GM12875 (cell line): ENCODE measurements at regions not wholly inside any gene's neighbourhood (a gene's known extent, or its start where the extent isn't known, plus 50 kb on each side); places are given as distances from the start of the nearest gene placed in this dataset.
"Not testable (repeated sequence)": the region's sequence is repeated elsewhere in the genome, so short reads cannot be mapped to it uniquely, and the experiment has no call there.

Experiments used
- H3K4me3 ChIP-seq: one replicate; pipeline ENCODE4 v1.5.1; 2011; ENCODE audit warnings: low read depth, low read length, control low read depth
- TF ChIP-seq, protein P1 (sequence below): IDR thresholded peaks from 2 replicates; pipeline ENCODE4 v1.5.1; 2011; ENCODE audit warnings: low read depth, mild to moderate bottlenecking, control low read depth, inconsistent platforms, low read length, moderate library complexity, borderline replicate concordance; ENCODE audit not compliant: insufficient read depth

DNA sequence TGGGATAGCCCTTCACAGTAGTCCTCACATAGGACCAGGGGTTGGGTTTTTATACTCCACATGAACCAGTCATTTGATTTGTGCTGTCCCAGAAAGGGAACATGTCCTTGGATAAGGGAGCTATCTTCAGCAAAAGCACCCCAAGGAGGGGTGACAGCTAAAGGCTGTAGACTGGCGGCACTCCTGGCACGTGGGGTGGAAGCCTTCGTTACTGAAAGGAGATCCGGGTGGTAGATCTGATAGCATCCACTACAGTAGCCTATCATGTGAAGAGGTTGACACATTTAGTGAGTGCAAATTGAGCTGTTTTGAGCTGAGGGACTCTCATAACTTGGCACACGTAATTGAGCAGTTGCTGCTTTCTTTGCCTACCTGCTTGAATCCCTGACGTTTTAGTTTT, 588.8 kb upstream of the GOLIM4 start:
- TF ChIP-seq, protein P1, sequence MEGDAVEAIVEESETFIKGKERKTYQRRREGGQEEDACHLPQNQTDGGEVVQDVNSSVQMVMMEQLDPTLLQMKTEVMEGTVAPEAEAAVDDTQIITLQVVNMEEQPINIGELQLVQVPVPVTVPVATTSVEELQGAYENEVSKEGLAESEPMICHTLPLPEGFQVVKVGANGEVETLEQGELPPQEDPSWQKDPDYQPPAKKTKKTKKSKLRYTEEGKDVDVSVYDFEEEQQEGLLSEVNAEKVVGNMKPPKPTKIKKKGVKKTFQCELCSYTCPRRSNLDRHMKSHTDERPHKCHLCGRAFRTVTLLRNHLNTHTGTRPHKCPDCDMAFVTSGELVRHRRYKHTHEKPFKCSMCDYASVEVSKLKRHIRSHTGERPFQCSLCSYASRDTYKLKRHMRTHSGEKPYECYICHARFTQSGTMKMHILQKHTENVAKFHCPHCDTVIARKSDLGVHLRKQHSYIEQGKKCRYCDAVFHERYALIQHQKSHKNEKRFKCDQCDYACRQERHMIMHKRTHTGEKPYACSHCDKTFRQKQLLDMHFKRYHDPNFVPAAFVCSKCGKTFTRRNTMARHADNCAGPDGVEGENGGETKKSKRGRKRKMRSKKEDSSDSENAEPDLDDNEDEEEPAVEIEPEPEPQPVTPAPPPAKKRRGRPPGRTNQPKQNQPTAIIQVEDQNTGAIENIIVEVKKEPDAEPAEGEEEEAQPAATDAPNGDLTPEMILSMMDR: no peak
- H3K4me3 ChIP-seq: no peak overlapping the region

DNA sequence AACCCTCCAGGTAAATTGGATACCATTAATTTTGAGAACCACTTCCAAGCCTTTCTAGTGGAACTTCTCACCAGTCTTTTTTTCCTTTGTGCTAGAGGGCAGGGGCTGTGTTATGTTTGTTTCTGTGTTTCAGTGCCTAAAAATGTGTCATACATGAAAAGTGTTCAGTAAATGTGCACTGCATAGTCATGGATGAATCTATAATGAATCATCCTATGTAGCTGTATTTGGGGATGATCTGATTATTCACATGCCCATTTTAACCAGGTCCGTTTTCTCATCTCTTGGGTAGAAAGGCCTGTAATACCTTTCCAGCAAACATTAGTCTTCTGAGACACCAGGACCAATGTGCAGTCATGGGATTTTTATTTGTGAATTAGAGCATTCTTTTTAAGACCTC, 583.0 kb upstream of the GOLIM4 start:
- TF ChIP-seq, protein P1: no peak
- no peak overlapping the region for H3K4me3 ChIP-seq

- TF ChIP-seq, protein P1: no peak
- no peak overlapping the region for H3K4me3 ChIP-seq
These were observed 575.4 kb upstream of the GOLIM4 start for GRCh38 chr3:168671091-168671490.

DNA sequence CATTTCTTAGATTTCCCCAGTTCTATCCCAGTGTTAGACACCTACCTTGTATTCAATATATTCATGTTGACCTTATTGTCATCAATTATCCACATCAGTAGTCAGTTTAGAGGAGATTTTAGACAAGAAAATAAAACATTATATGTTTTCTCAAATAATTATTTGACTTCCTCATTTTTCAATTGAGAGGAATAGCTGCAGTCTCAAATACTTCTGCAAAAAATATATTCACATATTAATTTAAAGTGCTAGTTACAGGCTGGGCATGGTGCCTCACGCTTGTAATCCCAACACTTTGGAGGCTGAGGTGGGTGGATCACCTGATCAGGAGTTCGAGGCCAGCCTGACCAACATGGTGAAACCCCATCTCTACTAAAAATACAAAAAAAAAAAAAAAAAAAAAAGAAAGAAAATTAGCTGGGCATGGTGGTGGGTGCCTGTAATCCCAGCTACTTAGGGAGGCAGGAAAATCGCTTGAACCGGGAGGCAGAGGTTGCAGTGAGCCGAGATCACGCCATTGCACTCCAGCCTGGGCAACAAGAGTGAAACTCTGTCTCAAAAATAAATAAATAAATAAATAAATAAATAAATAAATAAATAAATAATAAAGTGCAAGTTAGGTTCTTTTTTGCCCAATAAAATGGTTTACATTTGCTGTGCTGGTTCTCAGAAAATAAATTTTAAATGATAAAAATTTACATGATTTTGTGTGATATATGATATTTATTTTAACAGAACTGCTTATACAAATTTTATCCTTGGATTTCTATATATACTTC, 565.3 kb upstream of the GOLIM4 start:
- H3K4me3 ChIP-seq: not testable (repeated sequence)

DNA sequence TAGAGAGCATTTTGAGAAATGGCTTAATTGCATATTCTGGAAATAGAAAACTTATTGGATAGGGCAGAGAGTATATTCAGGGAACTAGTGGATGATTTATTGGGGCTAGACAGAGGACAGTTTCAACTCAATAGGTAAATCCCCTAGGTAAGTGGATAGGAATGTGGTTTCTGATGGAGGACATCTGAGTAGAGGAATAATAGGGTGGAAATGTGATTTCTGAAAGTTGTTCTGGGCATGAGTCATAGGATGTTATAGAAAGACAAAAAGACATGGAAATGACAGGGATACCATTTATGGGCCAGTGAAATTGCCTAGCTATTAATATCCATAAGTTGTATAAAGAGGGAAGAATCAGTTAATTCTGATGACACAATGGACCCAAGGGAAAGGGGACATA, 563.3 kb upstream of the GOLIM4 start:
- TF ChIP-seq, protein P1: no peak
- no peak overlapping the region for H3K4me3 ChIP-seq

GRCh38 chr3:168655611-168656010, 559.9 kb upstream of the GOLIM4 start:
- TF ChIP-seq, protein P1: no peak
- no peak overlapping the region for H3K4me3 ChIP-seq

- no peak overlapping the region for H3K4me3 ChIP-seq
These were observed 559.0 kb upstream of the GOLIM4 start for GRCh38 chr3:168654700-168655099.

More at GRCh38 chr3:168654700-168655099, 559.0 kb upstream of the GOLIM4 start:
- TF ChIP-seq, protein P1: no peak
